ENCODE measurements at regions not wholly inside any gene's neighbourhood (a gene's known extent, or its start where the extent isn't known, plus 50 kb on each side); places are given as distances from the start of the nearest gene placed in this dataset.
"Not testable (repeated sequence)": the region's sequence is repeated elsewhere in the genome, so short reads cannot be mapped to it uniquely, and the experiment has no call there.

DNA sequence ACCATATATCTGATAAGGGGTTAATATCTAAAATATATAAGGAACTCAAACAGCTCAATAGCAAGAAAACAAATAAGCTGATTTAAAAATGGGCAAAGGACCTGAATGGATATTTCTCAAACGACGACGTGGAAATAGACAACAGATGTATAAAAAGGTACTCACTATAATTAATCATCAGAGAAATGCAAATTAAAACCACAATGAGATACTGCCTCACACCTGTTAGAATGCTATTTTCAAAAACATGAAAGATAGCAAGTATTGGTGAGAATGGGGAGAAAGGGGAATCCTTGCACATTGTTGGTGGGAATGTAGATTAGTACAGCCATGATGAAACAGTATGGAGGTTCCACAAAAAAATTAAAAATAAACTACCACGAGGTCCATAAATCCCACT lies 163.2 kb downstream of the DKK1 start:
- Mint-ChIP-seq H3K36me3 (no peaks in the 10 kb centered on the region), H3K9me3 (no peaks in the 10 kb centered on the region), H3K4me3 (no peak overlapping the region), H3K27ac (no peak overlapping the region), H3K4me1 (no peaks in the 10 kb centered on the region), H3K27me3 (no peaks in the 10 kb centered on the region)
- ATAC-seq (ENCODE audit: low read depth) (no peak), DNase-seq (ENCODE audit: low spot score in 2 of 2) (no peak)

DNA sequence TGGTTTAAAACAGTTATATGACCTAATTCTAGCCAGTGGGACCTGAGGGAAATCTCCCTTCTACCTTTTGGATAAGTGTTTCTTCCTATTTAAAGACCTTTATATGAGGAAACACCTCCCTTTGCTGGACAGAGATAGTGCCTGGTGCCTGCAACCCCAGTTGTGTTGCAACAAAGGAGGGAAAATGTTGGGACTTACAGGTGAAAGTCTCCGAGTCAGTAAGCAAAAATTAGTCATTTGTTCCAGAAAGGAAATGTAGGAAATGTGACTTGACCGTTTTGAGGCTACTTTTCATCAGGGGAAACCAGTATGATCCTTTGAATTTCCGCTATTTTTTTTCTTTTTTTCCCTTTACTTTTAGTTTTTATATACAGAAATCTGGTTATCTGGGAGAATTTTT lies 165.5 kb downstream of the DKK1 start:
- H3K27me3 Mint-ChIP-seq: no peaks in the 10 kb centered on the region
- no peaks in the 10 kb centered on the region for H3K9me3 Mint-ChIP-seq
- peaks cover 5% of the 10 kb centered on the region for H3K4me1 Mint-ChIP-seq
- no peak for ATAC-seq (ENCODE audit: low read depth)
- H3K27ac Mint-ChIP-seq: no peak overlapping the region
- no peak for DNase-seq (ENCODE audit: low spot score in 2 of 2)
- no peak overlapping the region for H3K4me3 Mint-ChIP-seq
- H3K36me3 Mint-ChIP-seq: no peaks in the 10 kb centered on the region

DNA sequence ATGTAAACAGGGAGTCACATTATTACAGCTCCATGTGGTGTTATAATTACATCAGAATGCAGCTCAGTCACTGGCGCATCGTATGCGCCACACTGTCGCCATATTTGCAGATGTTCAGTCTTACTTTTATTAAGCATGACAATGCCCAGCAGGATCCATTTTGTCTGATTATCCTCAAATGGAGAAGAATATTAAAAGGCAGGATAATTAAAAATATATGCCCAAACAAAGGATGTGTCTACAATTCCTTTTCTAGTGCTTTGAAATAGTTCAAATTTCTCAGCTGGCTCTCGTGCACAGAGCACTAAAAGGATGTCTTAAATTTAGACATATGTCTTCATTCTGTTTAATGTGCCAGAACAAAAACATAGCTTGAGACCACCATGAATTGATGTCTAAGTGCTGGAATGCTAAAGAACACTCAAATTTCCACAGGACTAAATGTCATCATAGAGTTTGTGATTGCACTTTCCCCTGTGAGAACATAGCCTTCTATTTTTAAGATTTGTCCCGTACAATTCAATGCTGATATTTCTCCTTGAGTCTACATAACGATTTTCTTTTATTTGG lies 168.0 kb downstream of the DKK1 start:
- DNase-seq (ENCODE audit: low spot score in 2 of 2): no peak
- Mint-ChIP-seq H3K27ac (no peak overlapping the region), H3K4me1 (peaks cover 5% of the 10 kb centered on the region)

DNA sequence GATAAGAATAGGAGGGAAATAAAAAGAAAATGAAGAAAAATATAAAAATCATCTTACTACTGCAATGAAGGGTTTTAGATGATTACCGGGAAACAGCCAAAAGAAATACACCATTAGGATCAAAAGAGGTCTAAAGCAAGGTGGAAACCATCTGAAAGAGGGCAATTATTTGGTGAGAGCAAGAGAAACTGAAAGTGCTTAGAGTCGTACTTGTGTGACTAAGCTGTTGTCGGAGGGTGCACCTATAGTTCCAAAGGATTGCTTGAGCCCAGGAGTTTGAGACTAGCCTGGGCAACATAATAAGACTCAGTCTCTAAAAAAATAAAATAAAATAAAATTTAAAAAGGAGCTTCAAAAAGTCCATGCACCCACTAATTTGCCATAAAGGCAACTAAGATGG lies 169.5 kb downstream of the DKK1 start:
- Mint-ChIP-seq H3K4me1 (peaks cover 5% of the 10 kb centered on the region), H3K27ac (no peak overlapping the region), H3K27me3 (no peaks in the 10 kb centered on the region), H3K9me3 (no peaks in the 10 kb centered on the region), H3K4me3 (peak overlapping the region; percentile 35), H3K36me3 (no peaks in the 10 kb centered on the region)
- ATAC-seq (ENCODE audit: low read depth) (no peak), DNase-seq (ENCODE audit: low spot score in 2 of 2) (no peak)

More for the DNA sequence above, 168.0 kb downstream of the DKK1 start:
- H3K27me3 Mint-ChIP-seq: no peaks in the 10 kb centered on the region
- H3K9me3 Mint-ChIP-seq: no peaks in the 10 kb centered on the region
- ATAC-seq (ENCODE audit: low read depth): no peak
- H3K36me3 Mint-ChIP-seq: no peaks in the 10 kb centered on the region
- H3K4me3 Mint-ChIP-seq: no peak overlapping the region

DNA sequence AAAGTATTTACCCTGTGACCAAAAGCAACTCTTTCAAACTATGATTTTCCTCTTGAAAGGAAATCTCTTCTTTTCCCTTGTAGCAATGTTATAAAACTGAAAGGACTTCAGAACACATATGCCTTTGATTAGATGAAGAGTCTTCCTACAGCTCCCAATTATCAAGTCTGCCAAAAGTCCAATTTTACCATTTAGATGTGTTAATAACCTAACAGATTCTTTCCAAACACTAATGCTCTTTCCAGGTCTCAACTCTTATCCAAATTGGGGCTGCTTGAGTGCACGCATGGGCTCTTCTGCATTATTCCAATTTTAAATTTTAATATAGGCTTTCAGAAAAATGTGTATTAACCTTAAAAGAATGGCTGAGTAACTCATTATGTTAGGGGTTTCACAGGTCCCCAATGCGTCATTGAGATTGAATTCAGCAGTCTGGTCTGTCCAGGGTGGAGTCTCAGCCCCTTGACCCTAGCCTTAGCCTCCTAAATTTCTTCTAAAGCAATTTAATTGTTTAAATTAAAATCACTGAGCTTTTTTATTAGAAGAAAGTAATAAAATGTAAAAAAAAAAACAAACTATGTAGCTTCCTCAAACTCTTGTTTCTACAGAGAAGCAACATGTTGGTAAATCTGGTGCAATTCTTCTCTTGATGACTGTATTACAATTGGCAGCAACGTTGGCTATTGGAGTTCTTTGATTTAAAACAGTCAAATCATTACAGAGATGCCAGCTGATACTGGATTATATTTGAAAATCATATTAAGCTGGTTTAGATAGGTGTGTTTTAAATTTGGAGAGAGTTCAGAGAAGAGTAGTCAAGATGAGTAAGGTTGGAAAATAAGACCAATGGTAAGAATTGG lies 170.4 kb downstream of the DKK1 start:
- no peak for ATAC-seq (ENCODE audit: low read depth)
- Mint-ChIP-seq H3K36me3 (no peaks in the 10 kb centered on the region), H3K4me3 (no peak overlapping the region), H3K27me3 (no peaks in the 10 kb centered on the region), H3K27ac (no peak overlapping the region), H3K9me3 (no peaks in the 10 kb centered on the region), H3K4me1 (peaks cover 5% of the 10 kb centered on the region)
- no peak for DNase-seq (ENCODE audit: low spot score in 2 of 2)

DNA sequence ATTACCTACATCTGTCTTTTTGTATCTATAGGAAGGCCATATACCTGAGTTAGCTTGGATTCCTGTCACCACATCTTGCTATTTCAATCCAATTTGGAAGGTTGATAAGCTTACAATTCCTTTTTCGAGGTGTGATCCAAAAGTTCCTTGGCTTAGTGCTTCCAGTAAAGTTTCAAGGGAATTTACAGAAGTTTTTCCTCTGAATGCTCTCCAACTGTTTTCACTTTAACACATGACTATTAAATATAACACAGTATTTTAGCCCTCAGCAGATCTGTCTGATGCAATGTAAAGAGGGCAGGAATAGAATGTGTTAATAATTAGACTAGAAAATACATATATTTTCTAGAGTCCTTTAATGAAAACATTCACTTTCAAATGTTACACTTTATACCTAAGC lies 171.4 kb downstream of the DKK1 start:
- Mint-ChIP-seq H3K4me1 (peaks cover 5% of the 10 kb centered on the region), H3K27ac (no peak overlapping the region), H3K36me3 (no peaks in the 10 kb centered on the region), H3K27me3 (no peaks in the 10 kb centered on the region), H3K9me3 (no peaks in the 10 kb centered on the region), H3K4me3 (no peak overlapping the region)
- DNase-seq (ENCODE audit: low spot score in 2 of 2) (no peak), ATAC-seq (ENCODE audit: low read depth) (no peak)

DNA sequence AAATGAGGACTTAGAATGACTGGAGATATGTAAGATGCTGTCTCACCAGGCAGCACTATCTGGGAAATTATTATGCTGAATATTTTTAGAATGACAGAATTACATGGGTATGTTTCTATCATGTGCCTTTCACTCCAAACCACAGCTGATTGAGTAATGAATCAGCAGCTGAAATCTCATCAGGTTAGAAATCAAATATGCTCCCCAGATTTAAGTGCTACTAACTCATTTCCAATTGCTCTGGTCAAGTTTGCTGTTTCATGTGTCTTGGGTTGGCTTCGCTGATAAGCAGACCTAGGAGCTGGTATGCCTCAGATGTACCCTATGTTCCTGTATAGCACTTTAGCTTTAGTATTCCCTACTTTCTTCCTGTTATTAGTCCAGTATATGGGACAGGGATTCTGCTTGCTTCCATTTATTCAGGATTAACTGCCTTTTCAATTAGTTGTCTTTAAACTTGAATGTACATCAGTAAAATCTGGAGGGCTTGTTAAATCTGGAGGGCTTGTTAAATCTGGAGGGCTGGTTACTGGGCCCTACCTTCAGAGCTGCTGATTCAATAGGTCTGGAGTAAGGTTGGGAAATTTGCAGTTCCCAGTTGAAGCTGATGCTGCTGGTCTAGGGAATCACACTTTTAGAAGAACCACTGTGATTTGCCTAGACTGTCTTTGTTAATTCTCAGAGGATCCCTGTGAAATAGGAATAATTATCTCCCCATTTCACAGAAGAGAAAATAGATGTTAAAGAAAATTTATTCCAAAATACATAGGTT lies 172.9 kb downstream of the DKK1 start:
- H3K4me1 Mint-ChIP-seq: peaks cover 5% of the 10 kb centered on the region
- no peak for ATAC-seq (ENCODE audit: low read depth)
- DNase-seq (ENCODE audit: low spot score in 2 of 2): no peak
- no peak overlapping the region for H3K4me3 Mint-ChIP-seq
- no peaks in the 10 kb centered on the region for H3K36me3 Mint-ChIP-seq
- H3K27ac Mint-ChIP-seq: no peak overlapping the region
- no peaks in the 10 kb centered on the region for H3K9me3 Mint-ChIP-seq
- no peaks in the 10 kb centered on the region for H3K27me3 Mint-ChIP-seq

DNA sequence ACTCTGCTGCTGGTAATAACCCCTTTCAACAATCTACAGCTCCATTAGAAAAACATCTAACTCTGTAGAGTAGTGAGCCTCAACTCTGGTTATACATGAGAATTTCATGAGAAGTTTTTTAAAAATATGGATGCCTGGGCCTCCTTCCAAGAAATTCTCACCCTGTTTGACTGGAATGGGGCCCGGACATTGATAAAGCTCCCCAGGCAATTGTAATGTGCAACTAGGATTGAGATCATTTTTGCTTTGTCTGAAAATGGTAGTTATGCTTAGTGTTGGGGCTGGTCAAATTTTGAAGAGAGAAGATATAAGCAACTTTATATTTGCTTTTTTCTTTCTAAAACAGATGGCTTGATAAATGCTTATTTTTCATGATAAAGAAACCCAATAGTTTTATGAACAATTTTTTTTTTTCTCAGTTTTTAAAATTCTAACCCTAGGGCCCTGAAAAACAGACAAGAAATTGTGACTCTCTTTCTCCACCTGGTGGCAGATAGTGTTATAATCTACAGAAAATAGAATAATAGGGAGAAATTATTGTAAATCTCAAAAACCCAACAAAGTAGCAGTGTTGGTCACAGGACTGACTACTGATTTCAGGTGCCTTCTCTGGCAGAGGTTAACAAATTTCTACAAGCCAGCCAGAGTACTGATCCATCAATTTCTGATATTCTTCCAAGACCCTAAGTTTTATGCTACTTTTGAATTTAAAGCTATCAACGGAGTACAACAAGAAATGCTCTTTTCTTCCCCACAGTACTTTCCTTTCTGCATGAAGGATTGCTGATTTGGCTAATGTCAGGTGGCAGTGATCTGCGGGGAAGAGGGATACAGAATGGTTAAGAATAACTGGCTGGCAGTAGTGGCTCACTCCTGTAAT lies 174.8 kb downstream of the DKK1 start:
- no peak for DNase-seq (ENCODE audit: low spot score in 2 of 2)
- Mint-ChIP-seq H3K4me1 (no peaks in the 10 kb centered on the region), H3K27ac (no peak overlapping the region), H3K4me3 (no peak overlapping the region), H3K9me3 (no peaks in the 10 kb centered on the region), H3K27me3 (no peaks in the 10 kb centered on the region), H3K36me3 (no peaks in the 10 kb centered on the region)
- ATAC-seq (ENCODE audit: low read depth): no peak

DNA sequence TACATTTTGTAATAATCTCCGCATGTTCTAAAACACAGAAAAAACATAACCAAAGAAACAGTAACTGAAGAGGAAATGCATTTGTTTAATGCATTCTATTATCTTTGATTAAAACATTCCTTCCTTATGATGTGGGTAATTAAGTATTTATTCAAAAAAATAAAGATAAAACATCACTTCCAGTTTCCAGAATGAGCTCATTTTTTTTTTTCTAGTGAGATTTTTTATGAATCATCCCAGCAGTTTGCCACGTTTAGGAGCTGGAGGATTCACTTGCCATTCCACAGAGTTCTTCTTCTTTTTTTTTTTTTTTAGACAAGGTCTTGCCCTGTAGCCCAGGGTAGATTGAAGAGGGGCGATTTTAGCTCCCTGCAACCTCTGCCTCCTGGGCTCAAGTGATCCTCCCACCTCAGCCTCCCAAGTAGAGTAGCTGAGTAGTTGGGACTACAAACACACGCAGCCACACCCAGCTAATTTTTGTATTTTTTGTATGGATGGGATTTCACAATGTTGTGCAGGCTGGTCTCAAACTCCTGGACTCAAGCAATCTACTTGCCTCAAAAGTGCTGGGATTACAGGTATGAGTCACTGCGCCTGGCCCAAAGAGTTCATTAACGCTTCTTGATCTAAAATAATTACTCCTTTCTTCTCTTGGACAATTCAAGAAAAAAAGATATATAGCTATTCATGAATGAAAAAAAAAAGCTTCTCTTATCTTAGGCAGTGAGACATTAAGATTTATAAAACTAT lies 177.3 kb downstream of the DKK1 start:
- H3K4me3 Mint-ChIP-seq: no peak overlapping the region

DNA sequence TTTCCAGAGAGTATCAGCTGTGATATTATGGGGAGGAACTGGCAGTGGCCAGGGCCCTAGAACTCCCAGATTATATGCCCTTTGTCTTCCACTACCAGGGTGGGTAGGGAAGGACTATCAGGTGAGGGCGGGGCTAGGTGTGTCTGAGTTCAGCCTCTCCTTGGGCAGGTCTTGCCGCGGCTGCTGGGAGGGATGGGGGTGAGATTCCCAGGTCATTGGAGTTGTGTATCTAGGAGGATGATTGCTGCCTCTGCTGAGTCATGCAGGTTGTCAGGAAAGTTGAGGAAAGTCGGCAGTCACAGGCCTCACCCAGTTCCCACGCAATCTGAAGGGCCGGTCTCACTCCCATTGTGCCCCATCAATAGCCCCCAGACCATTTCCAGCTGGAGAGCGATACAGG lies 185.2 kb downstream of the DKK1 start:
- H3K9me3 Mint-ChIP-seq: peaks cover 4% of the 10 kb centered on the region
- H3K4me1 Mint-ChIP-seq: no peaks in the 10 kb centered on the region
- H3K27ac Mint-ChIP-seq: no peak overlapping the region
- H3K27me3 Mint-ChIP-seq: no peaks in the 10 kb centered on the region
- ATAC-seq (ENCODE audit: low read depth) (no peak), DNase-seq (ENCODE audit: low spot score in 2 of 2) (no peak)
- no peak overlapping the region for H3K4me3 Mint-ChIP-seq
- no peaks in the 10 kb centered on the region for H3K36me3 Mint-ChIP-seq

More for the DNA sequence above, 177.3 kb downstream of the DKK1 start:
- H3K9me3 Mint-ChIP-seq: peaks cover 1% of the 10 kb centered on the region
- ATAC-seq (ENCODE audit: low read depth) (no peak), DNase-seq (ENCODE audit: low spot score in 2 of 2) (no peak)
- no peaks in the 10 kb centered on the region for H3K36me3 Mint-ChIP-seq
- no peak overlapping the region for H3K27ac Mint-ChIP-seq
- H3K27me3 Mint-ChIP-seq: no peaks in the 10 kb centered on the region
- H3K4me1 Mint-ChIP-seq: no peaks in the 10 kb centered on the region

DNA sequence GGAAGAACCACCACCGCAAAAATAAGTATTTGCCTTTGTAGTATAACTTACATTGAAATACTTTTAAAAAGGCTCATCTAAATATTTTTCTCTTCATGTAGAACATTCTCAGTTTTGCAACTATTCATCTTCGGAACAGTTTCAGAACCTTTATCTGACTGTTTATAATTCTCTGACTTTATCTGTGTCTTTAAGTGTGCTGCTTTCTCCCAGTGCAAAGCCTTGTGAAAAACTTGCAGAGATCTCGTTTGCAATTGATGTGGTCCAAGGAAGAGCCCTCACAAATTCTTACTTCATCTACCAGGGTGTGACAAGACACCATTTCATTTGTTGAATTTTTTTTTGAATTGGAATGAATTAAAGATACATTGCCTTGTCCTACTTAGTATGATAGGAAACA lies 186.4 kb downstream of the DKK1 start:
- ATAC-seq (ENCODE audit: low read depth) (no peak), DNase-seq (ENCODE audit: low spot score in 2 of 2) (no peak)
- Mint-ChIP-seq H3K36me3 (no peaks in the 10 kb centered on the region), H3K4me1 (no peaks in the 10 kb centered on the region), H3K27me3 (no peaks in the 10 kb centered on the region), H3K4me3 (no peak overlapping the region), H3K27ac (no peak overlapping the region), H3K9me3 (peaks cover 7% of the 10 kb centered on the region)

DNA sequence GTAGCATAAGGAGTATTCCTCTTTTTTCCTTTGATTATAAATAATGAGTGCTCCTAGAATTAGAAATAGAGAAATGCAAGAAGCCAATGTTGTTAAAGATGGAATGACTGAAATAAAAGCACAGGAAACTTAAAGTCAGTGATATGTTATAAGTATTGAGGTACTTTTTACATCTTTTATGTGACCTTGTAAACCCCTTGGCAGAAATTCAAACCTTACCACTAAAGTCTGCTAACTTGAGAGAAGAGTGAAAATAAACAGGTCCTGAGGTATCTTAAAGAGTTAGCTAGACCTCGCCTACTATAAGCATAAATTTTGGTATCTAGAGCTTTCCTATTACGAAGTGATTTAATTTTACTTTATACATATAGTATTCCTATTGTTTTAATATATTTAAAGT lies 188.2 kb downstream of the DKK1 start:
- no peak for DNase-seq (ENCODE audit: low spot score in 2 of 2)
- Mint-ChIP-seq H3K4me1 (no peaks in the 10 kb centered on the region), H3K36me3 (no peaks in the 10 kb centered on the region), H3K27ac (no peak overlapping the region), H3K4me3 (no peak overlapping the region), H3K9me3 (peaks cover 5% of the 10 kb centered on the region), H3K27me3 (no peaks in the 10 kb centered on the region)
- no peak for ATAC-seq (ENCODE audit: low read depth)

DNA sequence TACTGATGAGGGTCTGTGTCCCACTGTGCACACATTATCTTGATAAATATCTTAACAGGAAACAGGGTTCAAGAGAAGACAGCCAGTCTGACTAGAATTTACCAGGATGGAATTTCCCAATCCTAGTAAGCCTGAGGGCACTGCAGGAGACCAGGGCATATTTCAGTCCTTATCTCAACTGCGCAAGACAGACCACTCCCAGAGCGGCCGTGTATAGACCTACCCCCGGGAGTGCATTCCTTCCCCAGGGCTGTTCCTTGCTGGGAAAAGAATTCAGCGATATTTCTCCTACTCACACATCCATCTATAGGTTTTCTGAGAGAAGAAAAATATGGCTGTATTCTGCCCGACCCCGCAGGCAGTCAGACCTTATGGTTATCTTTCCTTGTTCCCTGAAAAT lies 191.3 kb downstream of the DKK1 start:
- not testable (repeated sequence) for ATAC-seq (ENCODE audit: low read depth); H3K36me3 Mint-ChIP-seq; DNase-seq (ENCODE audit: low spot score in 2 of 2); H3K9me3 Mint-ChIP-seq; H3K4me1 Mint-ChIP-seq; H3K4me3 Mint-ChIP-seq; H3K27ac Mint-ChIP-seq; H3K27me3 Mint-ChIP-seq

Measured in memory B cell (primary cell).